Medulla oblongata (tissue), 1 donor: ENCODE measurements at regions not wholly inside any gene's neighbourhood (a gene's known extent, or its start where the extent isn't known, plus 50 kb on each side); places are given as distances from the start of the nearest gene placed in this dataset.
"Not testable (repeated sequence)": the region's sequence is repeated elsewhere in the genome, so short reads cannot be mapped to it uniquely, and the experiment has no call there.

ENCODE experiments used
- DNase-seq: peaks from one replicate; pipeline ENCODE4 v3.0.0-alpha.2; 2015; ENCODE audit errors: extremely low spot score

DNA sequence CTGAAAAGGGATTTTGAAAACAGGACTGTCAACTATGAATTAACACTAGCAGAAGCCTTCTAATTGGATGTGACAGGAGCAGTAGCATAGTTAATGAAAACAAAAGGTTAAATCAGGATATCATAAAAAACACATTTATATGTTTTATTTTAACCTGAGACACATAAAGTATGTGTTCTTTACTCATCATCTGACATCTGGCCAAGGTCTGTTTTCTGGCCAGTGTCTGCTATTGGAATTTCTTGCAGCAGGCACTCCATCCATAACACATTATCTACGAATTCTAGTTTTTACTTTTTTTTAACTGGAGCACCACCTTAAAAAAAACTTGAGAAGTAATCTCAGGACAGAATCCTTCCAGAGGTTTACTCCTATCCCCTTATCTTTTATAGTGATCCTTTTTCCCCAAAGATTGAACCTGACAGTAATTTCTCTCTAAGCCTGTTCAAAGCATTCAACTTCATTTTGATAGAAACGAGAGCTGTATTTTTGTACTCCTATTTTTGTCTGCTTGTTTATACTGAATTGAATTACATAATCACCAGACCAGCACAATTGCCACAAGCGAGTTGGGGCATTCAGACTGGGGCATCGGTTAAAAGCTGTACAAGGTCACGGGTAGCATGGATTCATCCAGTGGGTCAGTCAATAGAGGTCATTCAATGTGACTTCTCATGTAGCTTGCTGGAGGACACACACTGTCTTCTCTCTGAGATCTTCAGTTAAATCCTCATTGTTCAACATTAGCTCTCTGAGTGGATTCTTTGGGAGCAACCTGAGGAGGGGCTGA lies 205.6 kb upstream of the CLINT1 start:
- no peak for DNase-seq

DNA sequence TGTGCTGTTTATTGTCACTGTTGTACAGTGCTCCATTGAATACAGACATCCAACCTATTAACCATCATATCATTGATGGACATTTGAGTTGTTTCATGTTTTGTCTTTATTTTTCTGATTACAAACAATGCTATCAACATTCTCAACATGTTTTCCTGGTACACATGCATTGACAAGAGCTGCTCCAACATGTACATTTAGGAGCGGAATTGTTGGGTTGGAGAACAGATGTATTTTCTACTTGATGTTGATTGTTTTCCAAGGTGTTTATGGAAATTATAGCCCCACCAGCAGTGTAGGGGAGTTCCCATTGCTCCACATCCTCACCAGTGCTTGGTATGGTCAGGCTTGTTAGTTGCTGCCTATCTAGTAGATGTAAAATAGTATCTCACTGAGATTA lies 204.1 kb upstream of the CLINT1 start:
- DNase-seq: no peak

DNA sequence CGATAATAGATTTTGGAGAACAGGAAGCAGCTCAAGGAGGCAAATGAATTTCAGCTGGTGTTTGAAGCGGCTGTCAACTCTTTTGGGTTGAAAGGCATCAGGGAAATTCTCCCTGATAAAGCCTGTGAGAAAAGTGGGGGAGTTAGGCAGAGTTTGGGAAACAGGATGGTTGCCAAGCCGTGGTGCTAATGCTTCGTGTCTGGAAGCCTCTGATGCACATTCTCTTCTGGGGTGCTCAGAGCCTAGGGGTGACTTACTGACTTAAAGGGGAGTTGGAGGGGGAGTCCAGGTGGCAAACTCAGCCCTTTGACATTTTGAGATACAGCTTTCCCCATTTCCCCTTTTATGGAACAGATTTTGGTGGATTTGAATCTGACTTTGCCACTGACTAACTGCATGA lies 202.5 kb upstream of the CLINT1 start:
- no peak for DNase-seq

DNA sequence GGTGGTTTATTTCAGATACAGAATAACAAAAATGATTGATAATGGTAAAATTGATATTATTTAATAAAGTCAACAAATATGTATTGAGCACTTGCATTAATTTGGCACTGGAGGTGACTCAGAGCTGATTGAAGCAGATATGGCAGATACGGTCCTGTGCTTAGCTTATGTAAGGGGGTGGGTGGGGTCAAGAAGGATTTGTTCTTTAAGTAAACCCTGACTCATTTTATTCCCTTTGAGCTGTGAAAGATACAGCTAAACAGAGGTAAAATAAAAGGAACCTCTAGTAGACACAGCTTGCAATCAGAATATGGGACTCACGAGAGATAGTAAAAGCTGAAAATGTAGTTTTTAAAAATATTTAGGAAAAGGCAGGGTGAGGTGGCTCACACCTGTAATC lies 201.3 kb upstream of the CLINT1 start:
- DNase-seq: no peak

DNA sequence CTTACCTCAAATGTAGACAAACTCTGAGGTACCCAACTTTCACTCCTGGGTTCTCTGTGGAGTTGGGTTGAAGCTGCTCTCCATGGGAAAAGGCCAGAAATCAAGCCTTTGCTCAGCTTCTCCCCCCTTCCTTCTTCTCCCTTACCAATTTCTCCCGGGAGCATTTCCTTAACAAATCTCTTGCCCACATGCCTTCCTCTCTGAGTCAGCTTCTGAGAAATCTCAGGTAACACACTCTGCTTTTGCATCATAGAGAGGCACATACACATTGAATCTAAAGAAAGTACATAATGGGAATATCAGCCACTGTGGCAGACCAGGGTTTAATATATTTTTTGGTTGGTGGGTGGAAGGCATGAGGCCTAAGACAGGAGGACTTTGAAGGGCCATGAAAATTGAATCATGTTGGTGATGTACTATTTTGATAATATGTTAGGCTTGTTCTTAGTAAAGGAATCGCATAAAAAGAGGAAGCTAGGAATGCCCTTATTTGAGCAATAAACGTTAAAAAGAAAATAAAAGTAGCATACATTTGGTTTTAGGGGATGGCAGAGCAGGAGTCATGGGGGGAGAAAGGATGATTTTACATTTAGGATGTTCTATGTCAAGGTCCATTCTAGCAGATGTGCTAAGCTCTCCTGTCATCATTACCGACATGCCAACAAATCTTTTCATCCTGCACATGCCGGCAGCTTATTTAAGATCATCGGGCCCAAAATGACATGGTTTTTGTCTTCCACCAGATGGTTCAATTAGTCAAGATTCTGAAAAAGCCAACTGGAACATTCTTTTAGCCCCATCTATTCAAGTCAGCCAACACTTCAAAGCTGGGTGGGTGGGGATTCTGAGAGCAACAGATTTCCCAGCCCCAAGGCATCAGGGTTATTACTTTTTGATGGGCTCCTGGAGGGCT lies 199.5 kb upstream of the CLINT1 start:
- DNase-seq: no peak

DNA sequence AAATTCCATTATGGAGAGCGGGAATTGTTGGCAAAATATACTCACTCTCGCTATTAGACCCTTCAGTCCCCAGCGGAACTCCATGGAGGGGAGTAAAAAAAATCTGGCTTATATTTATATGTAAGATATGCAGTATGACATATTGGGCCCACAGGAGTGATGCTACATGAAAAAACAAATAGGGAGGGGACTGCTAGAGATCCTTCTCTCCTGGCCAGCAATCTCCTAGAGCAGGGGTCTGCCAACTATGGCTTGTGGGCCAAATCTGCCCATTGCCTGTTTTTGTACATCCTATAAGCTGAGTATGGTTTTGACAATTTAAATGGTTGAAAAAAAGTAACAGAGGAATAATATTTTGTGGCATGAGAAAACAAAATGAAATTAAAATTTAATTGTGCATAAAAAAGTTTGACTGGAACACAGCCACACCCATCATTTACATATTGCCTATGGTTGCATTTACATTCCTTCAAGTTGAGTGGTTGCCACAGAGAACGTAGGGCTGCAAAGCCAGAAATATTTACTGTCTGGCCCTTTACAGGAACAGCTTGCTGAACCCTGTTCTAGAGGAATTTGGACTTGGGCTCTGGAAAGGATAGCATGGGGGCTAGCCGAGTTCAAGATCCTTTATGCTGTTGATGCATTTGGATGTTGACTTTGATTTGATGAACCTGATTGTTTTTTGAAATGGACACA lies 197.3 kb upstream of the CLINT1 start:
- no peak for DNase-seq

DNA sequence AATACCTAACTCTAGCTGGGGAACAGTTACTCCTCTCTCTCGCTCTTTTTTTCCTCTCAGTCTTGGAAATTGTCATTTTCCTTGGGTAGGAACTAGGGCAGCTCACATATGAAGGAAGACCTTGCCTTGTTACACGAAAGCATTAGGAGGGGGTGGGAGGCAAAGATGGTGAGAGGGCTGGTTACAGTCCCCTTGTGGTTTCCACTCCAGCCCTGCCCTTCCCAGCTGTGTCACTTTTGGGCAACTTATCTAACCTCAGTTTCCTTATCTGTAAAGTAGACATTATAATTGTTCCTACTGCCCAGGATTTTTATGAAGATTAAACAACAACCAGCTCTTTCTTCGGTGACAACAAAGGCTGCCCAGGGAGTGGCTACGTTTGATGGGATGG lies 196.2 kb upstream of the CLINT1 start:
- DNase-seq: no peak

DNA sequence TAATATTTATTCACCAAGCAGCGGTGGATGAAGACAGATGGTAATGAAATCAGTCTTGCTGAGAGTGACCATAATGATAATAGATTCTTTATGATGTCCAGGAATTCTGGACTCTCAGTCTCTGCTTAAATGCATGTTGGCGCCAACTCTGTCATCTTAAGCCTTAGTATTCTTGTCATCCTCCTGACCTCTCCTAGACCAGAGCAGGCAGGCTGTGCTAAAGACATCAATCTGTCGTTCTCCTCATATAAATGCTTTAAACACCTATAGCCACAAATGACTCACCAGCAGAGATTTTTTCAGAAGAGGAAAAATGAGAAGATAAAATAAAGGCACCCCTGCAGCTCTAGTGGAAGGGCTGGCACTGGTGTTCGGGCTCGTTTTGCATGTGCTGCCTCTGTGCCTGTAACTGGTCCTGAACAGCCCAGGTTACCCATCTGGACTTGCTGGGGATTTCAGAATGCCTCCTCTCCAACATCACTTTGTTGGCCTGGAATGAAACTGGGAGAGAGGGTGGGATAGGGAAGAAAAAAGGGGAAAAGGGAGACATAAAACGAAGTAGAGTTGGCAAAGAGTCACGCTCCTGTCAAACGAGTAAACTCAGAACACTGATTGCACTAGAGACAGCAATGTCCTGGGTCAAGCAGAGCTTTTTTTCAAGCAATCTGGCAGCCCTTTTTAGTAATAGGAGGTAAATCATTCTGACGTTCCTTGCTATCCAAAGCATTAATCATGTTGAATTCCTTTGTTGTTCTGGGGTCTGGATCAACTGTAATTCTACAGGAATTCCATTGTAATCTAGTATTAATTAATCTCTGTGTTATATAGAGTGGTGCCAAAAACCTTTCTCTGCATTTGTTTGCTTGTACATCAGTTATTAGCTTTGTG lies 195.5 kb upstream of the CLINT1 start:
- DNase-seq: no peak

DNA sequence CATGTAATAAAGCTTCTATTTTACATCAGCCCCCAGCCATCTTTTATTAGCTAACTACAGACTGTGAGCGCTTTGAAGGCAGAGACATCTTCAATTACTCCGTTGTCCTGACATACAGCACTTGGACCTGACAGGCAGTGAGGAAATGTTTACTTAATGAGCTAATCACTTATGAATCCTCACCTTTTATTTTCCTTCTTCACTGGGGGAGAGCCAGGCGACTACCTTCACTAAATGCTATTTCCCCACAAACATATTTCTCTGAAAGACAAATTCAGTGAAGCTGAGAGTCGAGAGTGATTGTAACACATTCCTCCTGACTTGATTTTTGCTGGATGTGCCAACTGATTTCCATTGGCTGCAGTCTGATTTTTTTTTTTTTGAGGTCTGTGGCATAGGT lies 192.1 kb upstream of the CLINT1 start:
- DNase-seq: no peak

DNA sequence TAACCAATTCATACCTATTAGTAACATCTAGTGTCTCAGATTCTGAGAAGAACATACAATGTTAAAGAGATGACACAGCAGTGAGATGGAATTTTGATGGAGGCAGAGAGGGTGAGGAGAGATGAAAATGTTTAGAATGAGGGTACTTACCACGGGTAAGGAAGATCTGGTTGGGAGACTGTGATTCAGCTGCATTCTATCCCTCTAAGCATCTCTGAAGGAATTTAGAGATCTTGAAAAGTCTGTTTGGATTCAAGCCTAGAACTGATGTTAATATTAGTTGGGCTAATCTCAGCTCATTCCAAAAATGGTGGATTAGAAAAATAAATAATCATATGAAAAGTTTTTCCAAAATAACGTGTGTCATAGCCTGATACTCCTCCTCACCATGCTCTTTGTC lies 191.5 kb upstream of the CLINT1 start:
- DNase-seq: no peak

DNA sequence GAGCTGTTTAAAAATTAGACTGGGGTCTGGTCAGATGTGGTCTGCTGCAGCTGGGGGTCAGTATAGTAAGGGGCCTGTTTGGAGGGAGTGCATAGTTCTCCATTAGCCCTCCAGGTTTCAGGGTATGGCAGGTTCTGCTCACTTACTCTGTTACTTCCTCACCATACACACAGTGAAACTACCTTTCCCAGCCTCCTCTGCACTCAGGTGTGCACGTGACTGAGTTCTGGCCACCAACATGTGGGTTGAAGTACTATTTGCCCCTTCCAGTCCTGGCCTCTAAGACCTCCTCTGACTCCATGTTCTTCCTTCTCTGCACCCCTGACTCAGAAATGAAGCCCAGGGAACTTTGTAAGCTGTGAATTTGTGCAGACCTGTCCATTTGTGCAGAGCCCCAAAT lies 190.5 kb upstream of the CLINT1 start:
- no peak for DNase-seq

DNA sequence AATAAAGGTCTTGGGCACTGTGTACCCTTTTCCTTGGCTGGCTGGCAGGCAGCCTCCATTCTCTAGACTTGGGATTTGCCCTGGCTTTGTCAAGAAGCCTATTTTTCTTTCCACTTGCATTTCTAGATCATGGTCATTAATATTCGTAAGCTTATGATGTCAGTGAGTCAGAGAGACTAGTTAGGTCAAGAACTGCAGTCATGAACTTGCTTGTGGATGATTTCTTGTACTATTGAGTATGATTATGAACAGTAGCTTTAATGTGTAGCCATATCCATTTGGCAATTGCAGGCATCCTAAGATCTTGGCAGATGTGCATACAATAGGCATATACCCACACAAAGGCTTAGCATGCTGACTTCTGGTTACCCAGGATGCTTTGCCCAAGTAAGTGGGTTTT lies 186.8 kb upstream of the CLINT1 start:
- DNase-seq: no peak

DNA sequence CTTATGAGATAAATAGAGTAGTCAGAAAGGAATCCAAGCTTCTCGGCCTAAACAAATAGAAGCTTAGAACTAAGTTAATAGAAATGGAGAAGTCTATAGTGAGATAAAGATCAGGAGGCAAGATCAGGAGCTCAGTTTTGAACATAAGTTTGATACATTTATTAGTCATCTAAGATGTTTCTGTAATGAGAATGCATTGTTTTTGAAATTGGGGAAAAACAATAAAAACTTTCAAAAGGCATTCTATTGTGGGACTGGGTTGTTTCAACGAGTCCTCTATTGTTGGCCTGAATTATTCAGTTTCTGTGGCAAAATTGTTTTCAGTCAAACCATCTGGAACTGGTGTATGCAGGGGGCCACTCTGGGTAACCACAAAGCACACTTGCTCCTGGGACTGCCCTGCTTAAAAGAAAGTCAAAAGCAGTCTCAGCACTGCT lies 181.0 kb upstream of the CLINT1 start:
- no peak for DNase-seq

DNA sequence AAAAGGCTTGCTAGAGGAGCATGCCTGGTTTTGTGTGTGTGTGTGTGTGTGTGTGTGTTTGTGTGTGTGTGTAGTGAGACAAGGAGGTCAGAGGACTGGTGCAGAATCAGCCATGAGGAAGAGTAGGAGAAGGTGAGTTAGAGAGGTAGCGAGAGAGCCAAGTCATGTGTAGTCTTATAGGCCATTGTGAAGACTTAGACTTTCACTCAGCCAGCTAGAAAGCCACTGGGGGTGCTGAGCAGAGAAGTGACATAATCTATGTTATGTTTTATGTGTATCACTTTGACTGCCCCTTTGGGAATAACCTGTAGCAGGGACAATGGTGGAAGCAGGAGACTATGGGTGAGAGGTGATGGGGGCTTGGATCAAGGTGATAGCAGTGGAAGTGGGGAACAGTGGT lies 180.5 kb upstream of the CLINT1 start:
- no peak for DNase-seq

DNA sequence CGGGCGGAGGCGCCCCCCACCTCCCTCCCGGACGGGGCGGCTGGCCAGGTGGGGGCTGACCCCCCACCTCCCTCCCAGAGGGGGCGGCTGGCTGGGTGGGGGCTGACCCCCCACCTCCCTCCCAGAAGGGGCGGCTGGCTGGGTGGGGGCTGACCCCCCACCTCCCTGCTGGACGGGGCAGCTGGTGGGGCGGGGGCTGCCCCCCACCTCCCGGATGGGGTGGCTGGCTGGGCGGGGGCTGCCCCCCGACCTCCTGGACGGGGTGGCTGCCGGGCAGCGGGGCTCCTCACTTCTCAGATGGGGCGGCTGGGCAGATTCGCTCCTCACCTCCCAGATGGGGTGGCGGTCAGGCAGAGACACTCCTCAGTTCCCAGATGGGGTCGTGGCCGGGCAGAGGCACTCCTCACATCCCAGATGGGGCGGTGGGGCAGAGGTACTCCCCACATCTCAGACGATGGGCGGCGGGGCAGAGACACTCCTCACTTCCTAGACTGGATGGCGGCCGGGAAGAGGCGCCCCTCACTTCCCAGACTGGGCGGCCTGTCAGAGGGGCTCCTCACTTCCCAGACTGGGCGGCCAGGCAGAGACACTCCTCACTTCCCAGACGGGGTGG lies 178.1 kb upstream of the CLINT1 start:
- not testable (repeated sequence) for DNase-seq

DNA sequence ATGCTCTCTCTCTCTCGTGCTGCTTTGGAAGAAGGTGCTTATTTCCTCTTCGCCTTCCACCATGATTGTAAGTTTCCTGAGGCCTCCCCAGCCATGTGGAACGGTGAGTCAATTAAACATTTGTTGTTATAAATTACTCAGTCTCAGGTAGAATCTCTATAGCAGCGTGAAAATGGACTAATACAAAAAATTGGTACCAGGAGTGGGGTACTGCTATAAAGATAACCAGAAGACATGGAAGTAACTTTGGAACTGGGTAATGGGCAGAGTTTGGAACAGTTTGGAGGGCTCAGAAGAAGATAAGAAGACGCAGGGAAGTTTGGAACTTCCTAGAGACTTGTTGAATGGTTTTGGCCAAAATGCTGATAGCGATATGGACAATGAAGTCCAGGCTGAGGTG lies 175.6 kb upstream of the CLINT1 start:
- not testable (repeated sequence) for DNase-seq

DNA sequence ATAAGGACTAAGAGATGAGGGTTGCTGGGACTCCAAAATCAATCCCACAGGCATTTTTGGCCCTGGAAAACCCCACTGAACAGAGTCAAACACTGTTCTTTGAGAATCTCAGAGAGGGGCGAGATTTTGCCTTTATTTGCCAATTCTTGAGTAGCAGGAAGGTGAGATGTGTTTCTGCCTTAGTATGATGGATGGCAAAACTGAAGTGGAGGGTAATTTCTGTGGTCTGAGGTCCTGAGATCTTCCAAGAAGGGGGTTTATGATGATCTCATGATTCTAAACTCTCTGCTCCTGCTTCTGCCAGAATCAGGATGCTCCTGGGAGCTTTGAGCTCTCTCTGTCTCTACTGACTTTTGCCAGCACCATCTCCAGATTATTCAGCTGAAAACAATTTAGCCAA lies 174.8 kb upstream of the CLINT1 start:
- no peak for DNase-seq

DNA sequence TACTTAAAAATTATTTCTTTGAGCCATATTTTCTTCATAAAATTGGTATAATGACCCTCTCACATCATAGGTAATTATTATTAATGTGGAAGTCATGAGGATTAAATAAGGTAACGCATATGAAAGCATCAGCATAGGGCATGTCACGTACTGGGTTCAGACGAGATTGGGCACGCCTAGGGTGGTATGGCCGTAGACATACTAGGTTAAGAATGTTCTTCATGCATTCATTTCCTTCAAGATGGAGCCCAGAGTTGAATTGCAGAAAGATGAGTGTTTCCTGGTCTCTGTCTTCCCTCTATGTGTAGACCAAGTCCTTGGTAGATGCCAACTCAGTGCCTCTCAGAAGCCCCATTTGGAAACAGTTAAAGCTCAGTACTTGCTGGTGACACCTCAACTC lies 174.1 kb upstream of the CLINT1 start:
- no peak for DNase-seq

DNA sequence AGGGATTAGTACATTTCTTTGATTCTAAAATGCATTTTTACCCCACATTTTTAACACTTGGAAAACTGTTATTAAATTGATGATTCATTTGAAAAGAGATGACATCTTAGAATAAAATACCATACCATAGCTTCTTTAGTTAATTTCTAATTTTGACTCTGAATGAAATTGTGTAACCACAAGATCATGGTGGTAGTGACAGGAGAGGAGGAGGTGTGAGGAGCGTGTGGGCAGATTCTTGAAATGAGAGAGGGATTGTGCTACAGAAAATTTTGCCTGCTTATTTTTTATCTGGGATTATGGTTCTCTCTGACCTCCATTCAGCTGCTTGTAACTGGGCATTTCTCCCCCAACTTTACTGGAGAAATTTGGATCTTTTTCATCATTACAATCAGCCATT lies 173.3 kb upstream of the CLINT1 start:
- no peak for DNase-seq

DNA sequence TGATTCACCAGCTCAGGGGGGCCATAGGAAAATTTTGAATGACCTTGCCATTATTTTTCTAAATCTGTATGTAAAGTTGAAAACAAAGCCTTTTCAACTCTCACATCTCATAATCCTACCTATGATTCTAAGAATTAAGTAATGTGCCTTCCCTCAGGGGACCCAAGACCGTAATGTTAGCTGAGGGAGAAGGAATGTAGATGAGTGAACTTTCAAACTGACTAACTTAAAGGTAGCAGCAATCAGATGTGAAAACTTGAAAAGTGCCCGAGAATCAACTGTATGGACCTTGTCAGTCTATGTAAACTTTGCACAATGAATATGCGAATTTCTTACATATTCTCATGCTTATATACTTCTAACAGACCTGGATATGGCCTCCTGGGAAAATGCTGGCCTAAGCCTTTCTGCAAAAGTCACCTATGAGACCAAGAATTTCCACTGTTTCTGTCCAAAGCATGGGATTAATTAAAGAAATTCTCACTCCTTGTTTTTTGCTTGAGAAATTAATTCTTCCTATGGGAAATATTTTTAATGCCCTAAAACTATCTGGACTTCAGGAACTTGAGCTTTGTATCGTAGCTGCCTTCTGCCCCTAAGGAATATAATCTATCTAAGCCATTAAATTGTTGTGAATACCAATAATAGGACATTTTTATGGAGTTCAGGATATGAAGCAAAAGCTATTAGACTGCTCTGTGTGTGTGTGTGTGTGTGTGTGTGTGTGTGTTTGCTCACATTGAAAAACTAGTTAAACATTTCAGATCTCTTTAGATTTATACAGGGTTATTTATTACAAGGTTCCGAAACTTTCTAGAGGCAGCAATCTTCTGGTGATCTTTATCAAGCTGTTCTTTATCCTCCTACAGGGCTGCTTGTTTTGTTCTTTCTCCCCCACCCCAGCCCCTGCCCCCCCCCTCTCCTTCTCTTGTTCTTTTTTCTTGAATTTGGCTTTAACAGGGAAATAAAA lies 169.1 kb upstream of the CLINT1 start:
- no peak for DNase-seq
